Endodermal cell (in vitro differentiated cells): ENCODE measurements at regions not wholly inside any gene's neighbourhood (a gene's known extent, or its start where the extent isn't known, plus 50 kb on each side); places are given as distances from the start of the nearest gene placed in this dataset.

ENCODE experiments used
- DNase-seq: peaks from one replicate; pipeline ENCODE4 v3.0.0-alpha.2; 2017
- H3K27ac ChIP-seq: 2 replicates; pipeline ENCODE4 v1.5.1; 2013; ENCODE audit warnings: mild to moderate bottlenecking, low read depth, low read length, moderate library complexity
- H3K27me3 ChIP-seq: 2 replicates; pipeline ENCODE4 v1.6.1; 2013; ENCODE audit warnings: mild to moderate bottlenecking, low read length, moderate library complexity; ENCODE audit not compliant: insufficient read depth, control insufficient read depth, poor library complexity, severe bottlenecking
- H3K36me3 ChIP-seq: 2 replicates; pipeline ENCODE4 v1.7.0; 2013; ENCODE audit warnings: mild to moderate bottlenecking, low read length, moderate library complexity; ENCODE audit not compliant: control insufficient read depth, insufficient read depth
- H3K4me1 ChIP-seq: one replicate; pipeline ENCODE4 v1.7.0; 2013; ENCODE audit warnings: low read length; ENCODE audit not compliant: control insufficient read depth, insufficient read depth
- H3K4me3 ChIP-seq: 2 replicates; pipeline ENCODE4 v1.5.1; 2013; ENCODE audit warnings: mild to moderate bottlenecking, low read length, moderate library complexity
- H3K9ac ChIP-seq: 2 replicates; pipeline ENCODE4 v1.6.1; 2013; ENCODE audit warnings: mild to moderate bottlenecking, low read length, moderate library complexity; ENCODE audit not compliant: poor library complexity, severe bottlenecking; ENCODE audit errors: extremely low read depth
- H3K9me3 ChIP-seq: 2 replicates; pipeline ENCODE4 v1.6.1; 2013; ENCODE audit warnings: mild to moderate bottlenecking, low read length, moderate library complexity; ENCODE audit not compliant: control insufficient read depth
- H3K27ac Mint-ChIP-seq: 2 replicates; pipeline ENCODE4 v1.8.0; 2020; ENCODE audit warnings: mixed read lengths
- H3K27me3 Mint-ChIP-seq: 2 replicates; pipeline ENCODE4 v1.8.0; 2021; ENCODE audit warnings: mild to moderate bottlenecking, mixed read lengths; ENCODE audit not compliant: insufficient read depth
- H3K36me3 Mint-ChIP-seq: 2 replicates; pipeline ENCODE4 v1.8.0; 2020; ENCODE audit warnings: low read depth, mixed read lengths
- H3K4me1 Mint-ChIP-seq: 2 replicates; pipeline ENCODE4 v1.8.0; 2020; ENCODE audit warnings: mixed read lengths
- H3K4me3 Mint-ChIP-seq: 2 replicates; pipeline ENCODE4 v1.8.0; 2020; ENCODE audit warnings: mild to moderate bottlenecking, moderate library complexity, mixed read lengths
- H3K9me3 Mint-ChIP-seq: 2 replicates; pipeline ENCODE4 v1.8.0; 2020; ENCODE audit warnings: mild to moderate bottlenecking, mixed read lengths
- CTCF ChIP-seq: fragments of 200-600 bp; sonication (generic); conservative IDR thresholded peaks from 2 replicates; pipeline ENCODE4 v1.5.0; 2021; ENCODE audit warnings: antibody characterized with exemption, mild to moderate bottlenecking
- WGBS, 2 experiments: methylation state at CpG; one replicate each; pipeline versions ENCODE4 v1.1.5 to v1.1.7; 2013; ENCODE audit warnings: missing lambda C conversion rate in 2 of 2, mixed read lengths in 1 of 2; ENCODE audit not compliant: insufficient coverage in 1 of 2, insufficient read length in 1 of 2; 5-methylcytosine and 5-hydroxymethylcytosine counted together

- 76 to 95% methylated on average over 4 to 7 of the region's 7 CpGs for WGBS, 2 experiments
- no peak overlapping the region for H3K27ac Mint-ChIP-seq
- TF ChIP-seq CTCF = peak; percentile 70
Measured at GRCh38 chr22:22110548-22111266, 128.1 kb upstream of the TOP3B start.

GRCh38 chr22:22109693-22110466, 127.3 kb upstream of the TOP3B start:
- peaks cover 29% of the 10 kb centered on the region for H3K27me3 ChIP-seq
- DNase-seq = peak; percentile 64
- peaks cover 13% of the 10 kb centered on the region for H3K4me1 Mint-ChIP-seq
- peaks cover 67% of the 10 kb centered on the region for H3K27me3 Mint-ChIP-seq
- no peaks in the 10 kb centered on the region for H3K36me3 Mint-ChIP-seq
- no peak overlapping the region for H3K4me3 Mint-ChIP-seq
- H3K9me3 Mint-ChIP-seq = no peaks in the 10 kb centered on the region
- no peaks in the 10 kb centered on the region for H3K36me3 ChIP-seq
- H3K27ac ChIP-seq = no peak overlapping the region
- H3K4me3 ChIP-seq = no peak overlapping the region
- H3K27ac Mint-ChIP-seq = no peak overlapping the region
- H3K9me3 ChIP-seq = no peaks in the 10 kb centered on the region
- TF ChIP-seq CTCF = peak; percentile 71
- WGBS, 2 experiments = 73 to 96% methylated on average over 3 to 4 of the region's 4 CpGs
- no peak overlapping the region for H3K9ac ChIP-seq
- peaks cover 4% of the 10 kb centered on the region for H3K4me1 ChIP-seq

More at GRCh38 chr22:22110548-22111266, 128.1 kb upstream of the TOP3B start:
- peaks cover 4% of the 10 kb centered on the region for H3K4me1 ChIP-seq
- Mint-ChIP-seq H3K4me3 (no peak overlapping the region), H3K9me3 (no peaks in the 10 kb centered on the region), H3K4me1 (peaks cover 13% of the 10 kb centered on the region), H3K36me3 (no peaks in the 10 kb centered on the region), H3K27me3 (peaks cover 59% of the 10 kb centered on the region)
- no peak overlapping the region for H3K27ac ChIP-seq
- H3K9ac ChIP-seq = no peak overlapping the region
- DNase-seq = peak; percentile 85
- H3K4me3 ChIP-seq = no peak overlapping the region
- peaks cover 25% of the 10 kb centered on the region for H3K27me3 ChIP-seq
- H3K9me3 ChIP-seq = no peaks in the 10 kb centered on the region
- no peaks in the 10 kb centered on the region for H3K36me3 ChIP-seq

- Mint-ChIP-seq H3K27ac (no peak overlapping the region), H3K36me3 (no peaks in the 10 kb centered on the region), H3K4me1 (peaks cover 13% of the 10 kb centered on the region), H3K27me3 (peaks cover 74% of the 10 kb centered on the region), H3K4me3 (no peak overlapping the region), H3K9me3 (no peaks in the 10 kb centered on the region)
- Histone ChIP-seq H3K4me1 (peaks cover 4% of the 10 kb centered on the region), H3K9me3 (no peaks in the 10 kb centered on the region), H3K4me3 (no peak overlapping the region), H3K9ac (no peak overlapping the region), H3K36me3 (no peaks in the 10 kb centered on the region), H3K27ac (no peak overlapping the region), H3K27me3 (peaks cover 32% of the 10 kb centered on the region)
- no peak for TF ChIP-seq CTCF
- no peak for DNase-seq
Measured at GRCh38 chr22:22106855-22107254, 124.3 kb upstream of the TOP3B start.
